AG04450 (cell line): ENCODE measurements at regions not wholly inside any gene's neighbourhood (a gene's known extent, or its start where the extent isn't known, plus 50 kb on each side); places are given as distances from the start of the nearest gene placed in this dataset.

Experiments
- CTCF ChIA-PET: fragments of 300-600, 350-600 bp; formaldehyde crosslinking; extraction: SDS; loops from one replicate; lab custom pipeline; 2022; ENCODE audit warnings: antibody characterized with exemption, inconsistent platforms; lab: Charles Lee
- POLR2A ChIA-PET: fragments of 350-600 bp; formaldehyde crosslinking; extraction: SDS; loops from one replicate; lab custom pipeline; 2021; ENCODE audit warnings: antibody characterized with exemption, inconsistent platforms; lab: Yijun Ruan, JAX
- DNase-seq: peaks from one replicate; pipeline ENCODE4 v3.0.0-alpha.2; 2011; ENCODE audit warnings: low read depth, low spot score
- H3K27ac ChIP-seq: one replicate; pipeline ENCODE4 v1.5.1; 2012; ENCODE audit warnings: low read depth, low read length, control low read depth
- H3K27me3 ChIP-seq: one replicate; pipeline ENCODE4 v1.6.0; 2012; ENCODE audit warnings: low read length; ENCODE audit not compliant: control insufficient read depth, insufficient read depth
- H3K4me3 ChIP-seq: 2 replicates; pipeline ENCODE4 v1.5.1; 2011; ENCODE audit warnings: mild to moderate bottlenecking, low read depth, low read length, control low read depth
- H3K9me3 ChIP-seq: 2 replicates; pipeline ENCODE4 v1.5.1; 2012; ENCODE audit warnings: low read length; ENCODE audit not compliant: control insufficient read depth, insufficient read depth
- TF ChIP-seq, protein P1 (sequence below): IDR thresholded peaks from 2 replicates; pipeline ENCODE4 v1.5.1; 2011; ENCODE audit warnings: low read depth, low read length, control low read depth, inconsistent platforms

DNA sequence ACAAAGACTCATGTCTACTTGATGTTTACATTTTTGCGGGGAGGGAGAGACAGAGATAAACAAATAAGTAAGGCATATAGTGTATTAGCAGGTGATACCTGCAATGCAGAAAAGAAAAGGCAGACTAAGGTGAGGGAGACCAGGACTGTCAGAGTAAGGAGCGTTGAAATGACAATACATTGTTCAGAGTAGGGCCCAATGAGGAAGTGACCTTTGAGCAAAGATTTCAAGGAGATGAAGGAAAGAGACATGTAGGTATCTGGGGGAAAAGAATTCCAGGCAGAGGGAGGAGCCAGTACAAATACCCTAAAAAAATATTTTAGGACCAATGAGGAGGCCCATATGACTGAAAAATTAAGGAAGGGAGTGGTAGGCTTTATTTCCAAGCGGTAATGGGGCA, 162.7 kb upstream of the PRSS1 start:
- POLR2A ChIA-PET: no interaction called here
- TF ChIP-seq, protein P1, sequence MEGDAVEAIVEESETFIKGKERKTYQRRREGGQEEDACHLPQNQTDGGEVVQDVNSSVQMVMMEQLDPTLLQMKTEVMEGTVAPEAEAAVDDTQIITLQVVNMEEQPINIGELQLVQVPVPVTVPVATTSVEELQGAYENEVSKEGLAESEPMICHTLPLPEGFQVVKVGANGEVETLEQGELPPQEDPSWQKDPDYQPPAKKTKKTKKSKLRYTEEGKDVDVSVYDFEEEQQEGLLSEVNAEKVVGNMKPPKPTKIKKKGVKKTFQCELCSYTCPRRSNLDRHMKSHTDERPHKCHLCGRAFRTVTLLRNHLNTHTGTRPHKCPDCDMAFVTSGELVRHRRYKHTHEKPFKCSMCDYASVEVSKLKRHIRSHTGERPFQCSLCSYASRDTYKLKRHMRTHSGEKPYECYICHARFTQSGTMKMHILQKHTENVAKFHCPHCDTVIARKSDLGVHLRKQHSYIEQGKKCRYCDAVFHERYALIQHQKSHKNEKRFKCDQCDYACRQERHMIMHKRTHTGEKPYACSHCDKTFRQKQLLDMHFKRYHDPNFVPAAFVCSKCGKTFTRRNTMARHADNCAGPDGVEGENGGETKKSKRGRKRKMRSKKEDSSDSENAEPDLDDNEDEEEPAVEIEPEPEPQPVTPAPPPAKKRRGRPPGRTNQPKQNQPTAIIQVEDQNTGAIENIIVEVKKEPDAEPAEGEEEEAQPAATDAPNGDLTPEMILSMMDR: no peak
- Histone ChIP-seq H3K4me3 (no peak overlapping the region), H3K27ac (no peak overlapping the region), H3K27me3 (no peaks in the 10 kb centered on the region), H3K9me3 (no peaks in the 10 kb centered on the region)
- DNase-seq: no peak
- CTCF ChIA-PET: interaction anchor here (0.8 to 3.0 kb wide), 13 partner anchors 9 to 196 kb away, joined by 3 to 49 read pairs (median 13); no protein-coding TSS in a partner anchor

DNA sequence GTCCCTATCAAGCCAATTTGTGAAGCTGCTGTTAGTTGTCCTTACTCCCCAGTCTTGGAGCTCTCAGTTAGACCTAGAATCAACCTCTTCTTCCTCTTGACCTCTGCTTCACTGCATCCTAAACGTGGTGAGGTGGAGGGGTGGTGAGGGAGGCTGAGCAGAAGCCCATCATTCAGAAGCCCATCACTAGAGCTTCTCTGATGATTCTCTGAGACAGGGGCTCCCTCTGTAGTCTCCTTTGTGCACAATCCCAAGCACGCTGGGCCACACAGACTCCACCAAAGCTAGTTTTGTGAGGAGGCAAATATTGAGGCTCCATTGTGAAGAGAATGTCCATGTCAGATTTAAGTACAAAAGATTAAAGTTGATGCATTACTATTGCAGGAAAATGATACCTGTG, 163.8 kb upstream of the PRSS1 start:
- H3K9me3 ChIP-seq: no peaks in the 10 kb centered on the region
- H3K27me3 ChIP-seq: no peaks in the 10 kb centered on the region
- no peak overlapping the region for H3K4me3 ChIP-seq
- DNase-seq: no peak
- CTCF ChIA-PET: interaction anchor here (0.9 to 4.5 kb wide), 6 partner anchors 18 to 198 kb away, joined by 3 to 58 read pairs (median 7); no protein-coding TSS in a partner anchor
- no peak overlapping the region for H3K27ac ChIP-seq
- TF ChIP-seq, protein P1: peak; percentile 30; the same call in 1 of the 2 replicates
- POLR2A ChIA-PET: no interaction called here

DNA sequence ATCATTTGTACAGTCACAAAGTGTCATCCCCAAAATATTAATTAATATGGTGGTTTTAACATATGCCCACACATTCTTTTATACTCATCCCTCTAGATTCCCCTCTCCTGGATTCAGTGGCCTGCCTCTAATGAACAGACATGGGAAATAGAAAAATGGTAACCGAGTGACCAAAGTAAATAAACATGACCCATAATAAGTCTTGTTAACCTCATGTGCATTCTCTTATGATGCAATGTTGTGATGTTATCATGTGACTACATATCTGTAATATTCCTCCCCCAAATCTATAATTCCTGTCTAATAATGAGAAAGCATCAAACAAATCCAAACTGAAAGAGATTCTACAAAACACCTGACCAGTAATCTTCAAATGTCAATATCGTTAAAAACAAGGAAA, 164.5 kb upstream of the PRSS1 start:
- Histone ChIP-seq H3K27me3 (no peaks in the 10 kb centered on the region), H3K4me3 (no peak overlapping the region), H3K27ac (no peak overlapping the region), H3K9me3 (no peaks in the 10 kb centered on the region)
- ChIA-PET CTCF (interaction anchor here (0.6 to 4.5 kb wide), 9 partner anchors 19 to 227 kb away, joined by 3 to 58 read pairs (median 5); no protein-coding TSS in a partner anchor), POLR2A (no interaction called here)
- DNase-seq: no peak
- TF ChIP-seq, protein P1: no peak

- POLR2A ChIA-PET: no interaction called here
- TF ChIP-seq, protein P1: no peak
- H3K27ac ChIP-seq: no peak overlapping the region
- no peaks in the 10 kb centered on the region for H3K27me3 ChIP-seq
- no peak overlapping the region for H3K4me3 ChIP-seq
- no peaks in the 10 kb centered on the region for H3K9me3 ChIP-seq
- peak; percentile 52 for DNase-seq
- CTCF ChIA-PET: interaction anchor here (0.8 to 4.5 kb wide), 8 partner anchors 20 to 200 kb away, joined by 3 to 58 read pairs (median 8); no protein-coding TSS in a partner anchor
Observed at GRCh38 chr7:142583446-142583845, 165.8 kb upstream of the PRSS1 start.

DNA sequence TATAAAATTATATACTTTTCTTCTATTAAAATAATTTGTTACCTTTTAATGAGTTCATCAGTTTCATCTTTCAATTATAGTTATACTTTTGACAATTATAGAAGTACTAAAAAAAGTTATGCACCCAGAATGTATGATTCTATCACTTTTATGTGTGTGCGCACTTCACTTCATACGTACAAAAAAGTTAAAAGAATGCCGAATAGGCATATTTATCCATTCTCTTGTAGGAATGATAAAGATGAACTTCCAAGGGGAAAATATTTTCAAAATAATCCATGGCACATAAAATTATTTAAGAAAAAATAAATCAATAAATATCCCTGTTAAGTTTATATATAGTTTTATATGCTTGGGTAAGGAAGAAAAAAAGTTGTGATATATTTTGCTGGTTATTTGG, 166.9 kb upstream of the PRSS1 start:
- H3K27me3 ChIP-seq: no peaks in the 10 kb centered on the region
- no peaks in the 10 kb centered on the region for H3K9me3 ChIP-seq
- POLR2A ChIA-PET: no interaction called here
- no peak overlapping the region for H3K27ac ChIP-seq
- H3K4me3 ChIP-seq: no peak overlapping the region
- CTCF ChIA-PET: interaction anchor here (0.7 to 4.5 kb wide), 8 partner anchors 21 to 798 kb away, joined by 3 to 58 read pairs (median 5); no protein-coding TSS in a partner anchor
- TF ChIP-seq, protein P1: no peak
- DNase-seq: no peak
